ENCODE measurements at regions not wholly inside any gene's neighbourhood (a gene's known extent, or its start where the extent isn't known, plus 50 kb on each side); places are given as distances from the start of the nearest gene placed in this dataset.

GRCh38 chr6:140931581-140931980 is 1201.1 kb upstream of the GJE1 start:
- DNase-seq: no peak

GRCh38 chr6:140929121-140929520 is 1203.6 kb upstream of the GJE1 start:
- DNase-seq: no peak

GRCh38 chr6:140923048-140923447 is 1209.7 kb upstream of the GJE1 start:
- DNase-seq: no peak

- no peak for DNase-seq
Measured at GRCh38 chr6:140921366-140922226, 1211.1 kb upstream of the GJE1 start.

GRCh38 chr6:140917911-140918310 is 1214.8 kb upstream of the GJE1 start:
- DNase-seq: no peak

GRCh38 chr6:140915551-140915950 is 1217.2 kb upstream of the GJE1 start:
- DNase-seq: no peak

GRCh38 chr6:140915103-140915502 is 1217.6 kb upstream of the GJE1 start:
- no peak for DNase-seq

GRCh38 chr6:140912686-140913085 is 1220.0 kb upstream of the GJE1 start:
- no peak for DNase-seq

- DNase-seq: no peak
Measured at GRCh38 chr6:140909625-140910024, 1223.1 kb upstream of the GJE1 start.

- DNase-seq: no peak
Measured at GRCh38 chr6:140909156-140909555, 1223.6 kb upstream of the GJE1 start.

- DNase-seq: no peak
Measured at GRCh38 chr6:140908505-140908904, 1224.2 kb upstream of the GJE1 start.

GRCh38 chr6:140907235-140907634 is 1225.5 kb upstream of the GJE1 start:
- DNase-seq: no peak

- no peak for DNase-seq
Measured at GRCh38 chr6:140905724-140906123, 1227.0 kb upstream of the GJE1 start.

- no peak for DNase-seq
Measured at GRCh38 chr6:140905050-140905449, 1227.7 kb upstream of the GJE1 start.

GRCh38 chr6:140897804-140898573 is 1234.7 kb upstream of the GJE1 start:
- DNase-seq: no peak

GRCh38 chr6:140897349-140897748 is 1235.4 kb upstream of the GJE1 start:
- no peak for DNase-seq

- no peak for DNase-seq
Measured at GRCh38 chr6:140893432-140893831, 1239.3 kb upstream of the GJE1 start.

- no peak for DNase-seq
Measured at GRCh38 chr6:140879946-140880345, 1252.8 kb upstream of the GJE1 start.

- DNase-seq: no peak
Measured at GRCh38 chr6:140874066-140874465, 1258.7 kb upstream of the GJE1 start.

- no peak for DNase-seq
Measured at GRCh38 chr6:140872885-140873284, 1259.8 kb upstream of the GJE1 start.

- no peak for DNase-seq
Measured at GRCh38 chr6:140871911-140872310, 1260.8 kb upstream of the GJE1 start.

- DNase-seq: no peak
Measured at GRCh38 chr6:140867336-140867735, 1265.4 kb upstream of the GJE1 start.

- no peak for DNase-seq
Measured at GRCh38 chr6:140858381-140858971, 1274.2 kb upstream of the GJE1 start.
